ENCODE measurements at regions not wholly inside any gene's neighbourhood (a gene's known extent, or its start where the extent isn't known, plus 50 kb on each side); places are given as distances from the start of the nearest gene placed in this dataset.

DNA sequence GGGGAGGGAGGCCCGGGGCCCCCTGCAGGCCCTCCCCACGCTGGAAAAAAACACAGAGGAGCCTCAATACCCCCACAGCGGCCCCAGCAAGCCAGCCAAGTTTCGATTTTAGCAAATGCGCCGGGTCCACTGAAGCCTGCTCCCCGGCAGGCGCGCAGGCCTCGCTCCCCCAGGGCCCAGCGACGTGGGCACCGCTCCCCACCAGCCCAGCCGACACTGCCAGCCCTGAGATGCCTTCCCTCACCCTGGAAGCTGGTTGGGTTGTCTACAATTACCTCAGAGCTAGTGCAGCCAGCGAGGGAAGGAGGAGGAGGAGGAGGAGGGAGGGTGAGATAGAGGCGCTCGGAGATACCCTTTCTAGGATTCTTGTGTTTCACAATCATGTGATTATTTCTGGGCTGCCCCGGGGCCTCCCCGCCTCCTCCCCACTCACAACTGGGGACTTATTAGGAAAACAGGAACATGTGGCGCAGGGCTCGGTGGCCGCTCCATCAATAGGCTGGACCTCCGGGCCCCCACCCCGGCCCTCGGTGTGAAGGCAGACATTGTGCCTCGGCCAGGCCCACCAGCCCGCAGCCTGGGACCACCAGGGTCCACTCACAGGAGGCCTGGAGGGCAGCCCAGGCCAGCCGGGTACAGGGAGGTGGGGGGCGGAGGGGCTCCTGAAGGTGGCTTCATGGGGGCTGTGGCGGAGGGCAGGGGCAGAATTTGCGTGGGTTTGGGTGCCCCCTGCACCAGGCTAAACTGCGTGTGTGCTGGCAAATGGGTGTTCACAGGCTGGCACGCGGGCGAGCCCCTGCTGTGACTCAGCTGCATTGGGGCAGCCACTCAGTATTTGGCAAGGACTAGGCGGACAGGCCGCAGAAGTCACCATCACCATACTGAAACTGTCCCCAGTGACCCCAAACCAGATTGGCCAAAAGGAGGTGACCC, 109.9 kb downstream of the NCOR2 start:
- DNase-seq: no peak

DNA sequence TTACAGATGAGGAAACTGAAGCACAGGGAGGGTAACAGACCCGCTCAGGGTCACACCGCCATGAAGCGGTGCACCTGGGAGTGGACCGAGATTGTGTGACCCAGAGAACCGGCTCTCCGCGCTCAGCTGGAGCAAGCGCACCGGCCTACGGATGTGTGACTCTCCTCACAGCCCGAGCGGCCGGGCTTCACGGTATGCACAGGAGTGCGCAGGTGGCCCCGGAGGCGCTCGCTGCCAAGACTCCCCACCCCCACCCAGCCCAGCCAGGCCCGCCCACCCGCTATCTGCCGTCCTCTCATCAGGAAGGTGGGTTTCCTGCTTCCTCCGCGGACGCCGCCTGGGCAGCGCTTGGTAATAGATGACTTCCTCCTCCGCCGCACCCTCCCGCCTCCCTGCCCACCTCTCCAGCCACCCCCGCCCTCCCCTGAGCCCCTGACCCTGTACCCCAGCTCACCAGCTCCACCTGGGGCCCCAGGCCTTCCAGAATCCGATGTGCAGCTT, 110.7 kb downstream of the NCOR2 start:
- no peak for DNase-seq

DNA sequence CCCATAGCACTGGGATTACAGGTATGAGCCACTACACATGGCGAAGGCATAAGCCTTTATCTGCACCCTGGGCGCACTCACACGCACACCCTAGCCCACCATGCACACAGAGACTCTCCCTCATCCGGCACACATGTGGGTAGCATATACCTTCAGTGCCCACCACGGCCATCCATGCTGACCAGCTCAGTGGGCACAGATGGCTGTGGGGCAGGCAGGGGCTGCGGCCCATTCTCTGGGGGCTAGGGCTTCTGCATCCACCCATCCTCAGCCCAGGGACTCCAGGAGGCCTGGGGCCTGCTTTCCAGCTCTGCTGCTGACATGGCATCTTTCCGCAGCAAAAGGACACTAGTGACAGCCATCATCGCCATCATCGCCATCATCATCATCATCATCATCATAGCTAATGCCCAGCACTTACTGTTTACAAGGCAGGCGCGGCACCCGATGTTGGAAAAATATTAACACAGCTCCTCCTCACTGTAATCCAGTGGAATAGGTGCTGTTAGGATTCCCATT, 111.2 kb downstream of the NCOR2 start:
- DNase-seq: no peak

DNA sequence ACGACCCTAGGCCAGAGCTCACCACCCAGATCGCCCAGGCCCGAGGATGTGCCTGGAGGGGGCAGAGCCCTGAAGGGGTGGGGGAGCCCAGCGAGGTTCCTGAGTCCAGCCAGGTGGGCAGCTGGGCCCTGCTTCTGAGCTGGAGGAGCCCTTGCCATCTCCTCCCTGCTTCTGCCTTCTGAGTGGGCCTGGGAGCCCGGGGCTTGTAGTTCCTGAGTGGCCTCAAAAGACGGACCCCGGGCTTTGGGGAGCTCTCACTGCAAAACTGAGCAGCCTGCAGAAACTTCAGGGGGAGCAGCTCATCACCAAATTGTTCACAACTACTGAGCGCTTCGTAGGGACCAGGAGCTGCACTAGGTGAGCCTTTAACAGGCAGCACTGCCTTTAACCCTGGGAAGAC, 112.1 kb downstream of the NCOR2 start:
- no peak for DNase-seq

DNA sequence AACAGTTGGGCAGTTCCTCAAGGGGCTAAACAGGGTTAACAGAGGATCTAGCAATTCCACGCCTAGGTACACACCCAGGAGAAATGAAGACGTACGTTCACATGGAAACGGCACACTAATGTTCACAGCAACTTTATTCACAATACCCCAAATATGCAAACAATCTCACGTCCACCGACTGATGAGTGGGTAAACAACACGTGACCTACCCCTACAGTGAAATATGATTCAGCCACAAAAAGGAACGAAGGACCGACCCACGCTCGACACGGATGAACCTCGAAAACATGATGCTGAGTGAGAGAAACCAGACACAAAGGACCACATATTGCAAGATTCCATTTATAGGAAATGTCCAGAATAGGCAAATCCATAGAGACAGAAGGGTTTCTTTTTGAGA, 112.7 kb downstream of the NCOR2 start:
- peak; percentile 67 for DNase-seq

DNA sequence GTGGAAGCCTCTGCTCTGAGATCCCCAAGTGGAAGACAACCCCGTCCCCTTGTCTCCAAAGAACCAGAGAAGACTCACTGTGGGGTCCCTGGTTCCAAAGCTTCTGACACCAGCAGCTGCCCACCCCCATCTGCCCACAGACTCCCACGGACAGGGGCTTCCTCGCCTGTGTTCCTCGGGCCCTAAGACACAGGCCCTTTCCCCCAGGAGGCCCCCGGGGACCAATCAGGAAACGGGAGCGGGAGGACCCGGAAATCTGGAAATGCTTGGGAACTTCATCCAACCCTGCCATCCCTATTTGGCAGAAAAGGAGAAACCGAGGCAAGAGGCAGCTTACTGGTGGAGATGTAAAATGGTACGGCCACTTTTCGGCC, 113.1 kb downstream of the NCOR2 start:
- no peak for DNase-seq

DNA sequence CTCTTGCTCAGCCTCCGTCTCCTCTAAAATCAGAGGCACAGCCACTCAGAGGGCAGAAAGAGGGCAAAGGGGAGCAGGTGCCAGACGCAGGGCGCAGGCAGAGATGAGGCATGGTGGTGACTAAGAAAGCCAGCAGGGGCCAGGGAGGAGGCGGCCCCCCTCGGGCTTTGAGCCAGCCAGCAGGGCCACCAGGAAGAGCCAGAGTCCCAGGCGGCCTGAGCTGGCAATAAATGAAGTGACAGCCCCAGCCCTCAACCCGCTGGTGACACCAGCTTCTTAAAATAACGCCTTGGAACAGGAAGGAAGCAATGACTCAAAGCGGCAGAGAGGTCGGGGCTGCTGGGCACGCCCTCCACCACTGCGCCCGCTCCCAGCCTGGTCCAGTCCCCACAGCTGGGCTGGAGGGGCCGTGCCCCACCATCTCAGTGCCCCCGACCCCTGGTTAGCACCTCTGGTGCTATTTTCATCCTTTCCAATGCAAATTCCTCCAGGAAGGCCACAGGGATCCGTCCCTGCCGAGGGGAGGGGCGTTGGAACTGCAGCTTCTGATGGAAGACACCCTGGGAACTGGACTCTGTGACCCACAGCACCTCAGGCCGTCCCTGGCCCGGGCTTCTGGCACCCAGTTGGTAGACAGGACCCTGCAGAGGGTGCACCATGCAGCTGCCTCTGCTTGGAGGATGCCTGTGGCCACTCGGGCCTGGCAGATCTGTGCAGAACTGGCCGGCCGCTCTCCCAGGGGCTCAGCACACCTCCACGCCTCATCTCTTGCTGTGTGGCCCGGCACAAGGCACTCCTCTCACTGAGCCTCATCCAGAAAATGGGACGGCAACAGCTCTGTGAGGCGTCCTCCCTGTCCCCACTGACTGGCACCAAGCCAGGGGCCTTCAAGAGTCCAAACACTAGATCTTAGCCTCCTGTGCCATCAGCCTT, 113.7 kb downstream of the NCOR2 start:
- peak; percentile 86 for DNase-seq

DNA sequence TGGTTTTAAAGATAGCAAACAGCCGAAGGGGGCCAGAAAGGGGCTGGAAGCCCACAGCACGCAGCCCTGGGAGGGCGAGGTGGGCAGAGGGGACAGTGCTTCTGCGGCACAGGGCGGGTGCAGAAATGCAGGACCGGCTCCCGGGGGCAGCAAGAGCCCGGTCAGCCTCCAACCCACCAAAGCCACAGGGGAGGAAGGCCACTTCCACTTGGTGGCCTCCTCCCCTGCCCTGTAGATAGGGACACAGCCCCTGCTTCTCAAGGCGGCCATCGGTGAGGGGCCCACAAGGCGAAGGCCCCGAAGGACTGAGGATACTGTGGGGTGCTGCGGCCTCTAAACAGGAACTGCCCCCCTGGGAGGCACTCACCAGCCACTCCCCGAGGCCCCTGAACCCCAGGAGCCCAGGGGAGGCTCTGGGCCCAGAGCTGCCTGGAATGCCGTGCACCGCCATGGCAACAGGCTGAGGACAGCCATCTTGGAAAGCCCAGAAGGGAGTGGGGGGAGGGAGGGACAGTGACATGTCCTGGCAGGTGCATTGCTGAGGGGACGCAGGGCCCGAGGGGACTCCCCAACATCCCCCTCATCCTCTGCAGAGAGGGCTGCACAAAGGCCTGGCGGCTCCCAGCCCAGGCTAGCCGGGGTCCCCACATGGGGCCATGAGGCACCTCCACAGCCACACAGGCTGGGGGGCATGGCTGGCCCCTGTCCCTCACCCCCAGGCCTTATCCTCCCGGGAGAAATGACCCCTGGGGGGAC, 114.7 kb downstream of the NCOR2 start:
- no peak for DNase-seq

DNA sequence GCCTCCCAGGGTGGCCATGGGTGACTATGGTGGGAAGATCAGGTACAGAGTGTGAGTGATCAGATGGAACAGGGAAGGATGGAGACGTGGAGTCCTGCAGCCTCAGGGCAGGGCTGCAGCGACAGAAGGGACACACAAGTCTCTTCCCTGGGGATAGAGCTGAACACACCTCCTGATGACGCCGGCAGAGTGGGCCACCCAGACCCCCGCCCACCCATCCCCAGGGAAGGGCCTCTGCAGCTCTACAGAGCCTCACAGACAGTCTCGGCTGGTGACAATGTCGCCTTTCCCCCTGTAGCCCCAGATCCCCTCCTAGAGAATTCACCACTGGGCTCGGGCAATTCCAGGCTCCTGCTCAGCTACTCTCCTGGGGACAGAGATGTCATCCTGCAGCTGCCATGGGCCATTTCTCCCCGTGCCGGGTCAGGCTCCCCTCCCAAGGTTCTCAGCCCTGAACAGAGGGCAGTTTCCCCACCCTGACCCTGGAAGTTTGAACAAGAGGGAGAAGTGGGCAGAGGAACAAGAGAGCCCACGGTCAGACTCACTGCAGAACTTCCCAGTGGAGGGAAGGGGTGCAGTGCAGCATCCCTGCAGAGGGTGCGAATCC, 115.7 kb downstream of the NCOR2 start:
- no peak for DNase-seq

DNA sequence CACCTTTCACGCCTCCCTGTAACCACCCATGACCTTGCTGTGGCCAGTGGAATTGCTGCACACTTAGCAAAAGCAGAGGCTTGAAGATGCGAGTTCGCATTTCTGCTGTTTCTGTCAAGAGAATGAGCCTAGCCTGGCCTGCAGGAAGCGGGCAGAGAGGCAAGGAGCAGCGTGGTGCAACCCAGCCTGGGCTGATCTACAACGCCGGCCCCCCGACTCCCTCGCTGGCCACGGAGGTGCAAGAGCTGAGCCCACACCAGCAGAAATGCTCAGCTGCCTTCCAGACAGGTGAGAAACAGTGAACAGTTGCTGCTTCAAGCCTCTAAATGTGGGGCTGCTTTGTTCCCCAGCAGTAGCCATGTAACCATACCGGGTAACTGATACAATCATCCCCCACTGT, 116.4 kb downstream of the NCOR2 start:
- DNase-seq: no peak

DNA sequence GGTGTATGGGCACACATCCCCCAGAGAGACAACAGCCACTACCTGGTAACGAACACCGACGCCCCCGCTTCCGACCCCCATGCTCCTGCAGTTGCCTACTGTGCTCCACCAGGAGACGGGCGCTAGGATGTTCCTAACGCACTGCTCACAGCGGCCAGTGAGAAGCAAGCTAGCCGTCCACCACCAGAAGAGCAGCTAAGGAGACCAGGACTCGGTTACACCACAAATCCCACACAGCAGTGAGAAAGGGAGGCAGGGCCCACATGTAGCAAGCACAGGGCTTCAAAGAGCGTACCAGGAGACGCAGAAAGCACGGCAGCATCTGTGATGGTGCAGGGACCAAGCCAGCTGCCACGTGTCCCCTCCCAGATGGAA, 117.0 kb downstream of the NCOR2 start:
- no peak for DNase-seq

DNA sequence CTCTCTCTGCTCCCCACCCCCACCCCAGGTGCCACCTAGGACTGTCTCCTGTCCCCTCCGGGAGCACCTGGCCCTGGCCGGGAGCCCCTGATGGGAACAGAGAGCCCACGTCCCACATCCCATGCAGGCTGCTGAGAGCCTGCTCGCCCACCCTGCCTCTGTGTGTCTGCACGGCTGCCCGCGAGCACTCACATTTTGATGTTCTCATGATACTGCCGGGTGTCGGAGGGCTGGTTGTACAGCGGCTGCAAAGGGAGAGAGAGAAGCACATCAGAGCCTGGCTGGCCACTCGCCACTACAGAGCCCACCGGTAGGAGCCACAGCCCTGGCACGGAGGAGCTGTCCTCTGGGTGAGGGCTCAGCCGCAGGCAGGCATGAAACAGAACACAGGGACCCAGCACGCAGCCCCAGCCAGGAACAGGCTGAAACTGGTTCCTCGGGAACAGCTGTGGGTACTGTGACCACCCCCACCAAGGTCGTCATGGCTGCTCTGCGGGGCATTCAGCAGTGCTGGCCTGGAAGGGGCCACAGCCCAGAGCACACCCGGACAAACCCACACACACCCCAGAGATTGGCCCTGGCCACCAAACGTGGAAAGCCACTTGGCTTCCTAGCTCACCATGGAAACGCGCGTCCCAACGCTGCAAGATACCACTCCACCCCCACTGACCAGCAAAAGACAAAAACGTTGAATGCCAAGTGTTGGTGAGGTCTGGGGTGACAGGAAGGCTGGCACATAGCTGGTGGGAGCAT, 117.6 kb downstream of the NCOR2 start:
- DNase-seq: no peak

DNA sequence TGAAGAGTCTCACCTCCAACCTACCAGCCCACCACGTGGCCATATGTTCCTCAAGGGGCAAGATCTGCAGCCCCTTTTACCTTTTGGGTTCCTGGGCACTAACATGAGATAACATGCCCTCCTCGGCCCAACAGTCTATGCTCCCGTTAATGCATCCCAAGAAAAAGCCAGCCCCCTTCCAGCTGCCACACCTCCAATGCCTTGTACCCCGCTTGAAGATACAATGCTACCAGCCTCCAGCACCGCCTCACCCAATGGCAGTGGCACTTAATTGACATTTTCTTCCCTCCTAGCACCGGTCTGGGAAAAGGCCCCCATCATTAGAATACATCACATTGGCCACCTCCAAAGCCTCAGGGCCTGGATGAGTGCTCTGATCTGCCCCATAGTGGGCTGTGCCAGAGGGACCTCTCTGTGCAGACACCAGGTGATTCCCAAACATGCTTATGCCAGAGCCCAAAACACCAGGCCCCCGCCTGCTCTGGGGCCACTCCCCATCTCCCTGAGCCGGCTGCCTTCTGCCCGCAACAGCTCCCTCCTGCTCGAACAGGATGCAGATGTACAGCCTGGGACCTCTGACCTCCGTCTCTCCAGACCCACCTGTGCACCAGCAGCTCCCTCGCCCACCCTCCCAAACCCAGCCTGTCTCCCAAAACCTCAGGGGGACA, 118.3 kb downstream of the NCOR2 start:
- DNase-seq: no peak

DNA sequence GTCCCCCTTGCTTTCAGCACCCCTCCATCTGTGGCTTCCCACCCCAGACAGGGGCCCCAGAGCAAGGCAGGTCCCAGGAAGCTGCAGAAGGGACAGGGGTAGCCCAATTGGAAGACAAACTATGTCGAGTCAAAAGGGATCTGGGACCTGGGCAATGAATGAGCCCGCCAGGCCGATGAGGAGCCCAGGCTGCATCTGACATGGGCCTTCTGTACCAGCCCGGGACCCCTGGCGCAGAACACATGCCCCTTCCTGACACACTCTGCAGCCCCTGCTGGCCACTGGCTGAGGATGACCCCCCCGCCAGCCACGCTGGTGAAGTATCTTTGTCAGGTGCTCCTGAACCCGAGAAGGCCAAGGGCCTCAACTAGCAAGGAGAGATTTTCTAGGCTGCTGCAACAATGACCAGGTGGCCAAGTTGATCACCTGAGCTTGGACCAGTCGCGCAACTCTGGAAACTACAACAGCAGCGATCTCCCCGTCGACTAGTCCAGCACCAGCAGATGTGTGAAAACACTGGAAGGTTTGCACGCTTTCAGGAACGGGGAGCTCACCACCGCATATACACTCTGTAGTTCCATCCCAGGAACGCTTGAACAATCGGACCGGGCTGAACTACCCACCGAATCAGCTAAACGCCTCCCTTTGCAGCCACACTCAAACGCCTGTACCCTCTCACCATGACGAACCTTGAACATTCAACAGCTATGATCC, 119.0 kb downstream of the NCOR2 start:
- DNase-seq: no peak

DNA sequence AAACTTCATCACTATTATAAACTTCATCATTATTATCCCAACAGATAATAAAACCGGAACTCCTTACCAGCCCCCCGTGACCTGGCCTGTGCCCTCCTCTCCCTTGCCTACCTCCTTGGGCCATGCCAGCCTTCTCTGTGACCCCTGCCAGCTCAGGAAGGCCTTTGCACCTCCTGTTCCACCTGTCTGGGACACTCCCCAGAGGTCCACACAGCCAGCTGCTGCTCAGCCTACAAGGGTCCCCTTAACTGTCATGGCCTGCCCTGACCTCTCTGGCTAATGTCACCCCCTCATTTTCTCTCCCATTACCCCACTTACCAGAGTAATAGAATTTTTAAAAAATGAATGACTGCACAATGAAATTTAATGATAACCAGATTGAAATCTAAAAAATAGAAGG, 121.0 kb downstream of the NCOR2 start:
- DNase-seq: no peak

DNA sequence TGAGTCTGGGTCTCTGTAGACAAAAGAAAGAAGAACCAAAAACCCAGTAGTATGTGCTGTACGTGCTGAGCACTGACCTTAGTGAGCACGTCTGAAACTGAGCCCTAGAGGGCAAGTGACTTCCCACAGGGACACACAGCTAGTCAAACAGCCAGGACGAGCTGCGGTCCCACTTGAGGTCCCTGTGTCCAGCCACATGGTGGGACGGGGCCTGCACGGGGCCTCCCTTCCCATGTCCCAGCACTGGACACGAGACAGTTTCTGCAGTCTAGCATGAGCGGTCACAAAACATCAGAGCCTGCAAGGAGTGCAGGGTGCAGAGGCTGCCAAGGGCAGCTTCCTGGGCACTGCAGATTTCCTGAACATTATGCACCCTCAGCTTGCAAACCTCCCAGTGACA, 121.6 kb downstream of the NCOR2 start:
- DNase-seq: no peak

DNA sequence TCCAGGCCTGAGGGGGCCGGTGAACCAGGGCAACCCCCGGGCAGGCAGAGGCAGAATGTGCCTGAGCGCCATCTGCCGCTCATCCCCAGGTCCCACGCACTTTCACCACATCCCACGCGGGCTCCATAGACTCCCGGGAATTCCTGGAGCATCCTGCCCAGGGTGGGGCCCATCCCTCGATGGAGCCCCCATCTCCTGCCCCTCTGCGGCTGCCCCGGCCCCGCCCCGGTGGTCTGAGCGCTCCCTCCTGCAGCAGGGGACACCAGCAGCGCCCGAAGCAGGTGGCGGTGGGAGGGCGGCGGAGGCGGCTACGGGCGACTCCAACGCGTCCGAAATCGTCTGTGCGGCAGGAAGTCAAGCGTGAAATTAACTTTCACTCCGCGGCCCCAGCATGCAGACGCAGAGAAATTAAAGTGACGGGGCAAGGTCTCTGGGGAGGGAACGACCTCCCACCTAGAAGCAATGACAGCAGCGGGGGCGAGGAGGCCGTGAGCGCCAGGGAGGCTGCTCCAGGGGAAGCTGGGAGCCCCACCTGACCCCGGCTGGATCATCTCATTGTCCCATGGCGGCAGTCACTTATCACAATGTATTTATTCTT, 122.2 kb downstream of the NCOR2 start:
- DNase-seq: no peak

DNA sequence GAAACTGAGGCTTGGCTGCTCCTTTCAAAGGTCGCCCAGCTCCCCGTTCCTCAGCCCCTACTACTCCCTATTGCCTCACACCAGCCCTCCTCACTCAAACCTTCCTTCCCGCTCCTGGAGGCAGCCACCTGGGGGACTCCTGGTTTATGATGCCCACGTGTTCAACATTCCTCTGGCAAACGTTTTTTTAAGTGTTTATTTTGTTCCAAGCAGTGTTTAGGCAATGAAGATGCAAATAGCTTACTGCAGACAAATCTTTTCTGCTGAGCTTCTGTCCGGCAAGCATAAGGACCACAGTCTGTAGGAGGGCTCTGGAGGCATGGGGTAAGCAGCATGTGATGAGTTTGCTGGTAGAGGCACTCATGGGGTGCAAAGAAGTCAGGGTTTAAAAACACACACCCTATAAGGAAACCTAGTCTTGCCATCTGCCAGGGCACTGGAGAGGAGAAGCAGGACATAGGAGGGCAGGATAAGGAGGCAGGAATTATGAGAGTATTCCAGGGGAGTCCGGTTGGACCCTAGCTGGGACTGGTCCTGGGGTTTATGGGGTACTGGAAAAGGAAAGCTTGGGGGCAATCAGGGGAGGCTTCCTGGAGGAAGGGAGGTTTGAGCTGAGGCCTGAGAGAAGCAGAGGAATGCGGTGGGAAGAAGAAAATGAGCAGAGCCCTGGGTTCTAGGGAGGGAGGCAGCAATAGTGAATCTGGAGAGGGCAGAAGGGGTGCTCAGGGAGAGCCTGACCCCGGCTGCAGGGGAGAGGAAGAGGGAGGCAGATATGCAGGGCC, 123.3 kb downstream of the NCOR2 start:
- no peak for DNase-seq

All from fibroblast of skin of scalp (primary cell).